IgD-negative memory B cell (primary cell): ENCODE measurements at regions not wholly inside any gene's neighbourhood (a gene's known extent, or its start where the extent isn't known, plus 50 kb on each side); places are given as distances from the start of the nearest gene placed in this dataset.

ENCODE experiments used
- H3K27ac Mint-ChIP-seq, 3 donors: one replicate each; pipeline ENCODE4 v1.8.0; 2020 to 2022; ENCODE audit warnings: mild to moderate bottlenecking in 3 of 3, mixed read lengths in 3 of 3, moderate library complexity in 1 of 3
- H3K27me3 Mint-ChIP-seq: one replicate; pipeline ENCODE4 v1.8.0; 2021; ENCODE audit warnings: mixed read lengths
- H3K36me3 Mint-ChIP-seq: one replicate; pipeline ENCODE4 v1.8.0; 2020; ENCODE audit warnings: mild to moderate bottlenecking, mixed read lengths
- H3K4me1 Mint-ChIP-seq, 3 donors: one replicate each; pipeline ENCODE4 v1.8.0; 2020 to 2022; ENCODE audit warnings: mixed read lengths in 3 of 3, mild to moderate bottlenecking in 1 of 3
- H3K4me3 Mint-ChIP-seq, 4 donors: one replicate each; pipeline ENCODE4 v1.8.0; 2020 to 2022; ENCODE audit warnings: mild to moderate bottlenecking in 4 of 4, mixed read lengths in 4 of 4, moderate library complexity in 3 of 4
- H3K9me3 Mint-ChIP-seq, 3 donors: one replicate each; pipeline ENCODE4 v1.8.0; 2020 to 2021; ENCODE audit warnings: mixed read lengths in 3 of 3, mild to moderate bottlenecking in 1 of 3

GRCh38 chr6:170157567-170158218 is 133.2 kb downstream of the DLL1 start:
- H3K4me3 Mint-ChIP-seq = no peak overlapping the region
- no peaks in the 10 kb centered on the region for H3K4me1 Mint-ChIP-seq
- no peak overlapping the region for H3K27ac Mint-ChIP-seq
- H3K36me3 Mint-ChIP-seq = no peaks in the 10 kb centered on the region
- H3K9me3 Mint-ChIP-seq = no peaks in the 10 kb centered on the region
- H3K27me3 Mint-ChIP-seq = peaks cover 3% of the 10 kb centered on the region

GRCh38 chr6:170156448-170157375 is 134.2 kb downstream of the DLL1 start:
- no peaks in the 10 kb centered on the region for H3K9me3 Mint-ChIP-seq
- H3K4me1 Mint-ChIP-seq = no peaks in the 10 kb centered on the region
- peaks cover 11% of the 10 kb centered on the region for H3K27me3 Mint-ChIP-seq
- no peak overlapping the region for H3K4me3 Mint-ChIP-seq
- H3K27ac Mint-ChIP-seq = no peak overlapping the region
- no peaks in the 10 kb centered on the region for H3K36me3 Mint-ChIP-seq

- Mint-ChIP-seq H3K27me3 (peaks cover 20% of the 10 kb centered on the region), H3K9me3 (no peaks in the 10 kb centered on the region), H3K36me3 (no peaks in the 10 kb centered on the region), H3K27ac (no peak overlapping the region), H3K4me1 (no peaks in the 10 kb centered on the region), H3K4me3 (no peak overlapping the region)
Measured at GRCh38 chr6:170155464-170156196, 135.2 kb downstream of the DLL1 start.

GRCh38 chr6:170153436-170154319 is 137.2 kb downstream of the DLL1 start:
- H3K36me3 Mint-ChIP-seq = no peaks in the 10 kb centered on the region
- H3K27me3 Mint-ChIP-seq = peaks cover 28% of the 10 kb centered on the region
- peaks cover 0 to under 1% (median 0%) of the 10 kb centered on the region in 3 donors for H3K4me1 Mint-ChIP-seq
- H3K4me3 Mint-ChIP-seq = no peak overlapping the region
- no peak overlapping the region for H3K27ac Mint-ChIP-seq
- no peaks in the 10 kb centered on the region for H3K9me3 Mint-ChIP-seq

GRCh38 chr6:170152989-170153388 is 137.9 kb downstream of the DLL1 start:
- peaks cover 34% of the 10 kb centered on the region for H3K27me3 Mint-ChIP-seq
- no peaks in the 10 kb centered on the region for H3K36me3 Mint-ChIP-seq
- H3K27ac Mint-ChIP-seq = no peak overlapping the region
- no peaks in the 10 kb centered on the region for H3K9me3 Mint-ChIP-seq
- H3K4me1 Mint-ChIP-seq = peaks cover 0 to 7% (median 5%) of the 10 kb centered on the region in 3 donors
- no peak overlapping the region for H3K4me3 Mint-ChIP-seq

GRCh38 chr6:170152124-170152926 is 138.6 kb downstream of the DLL1 start:
- no peaks in the 10 kb centered on the region for H3K36me3 Mint-ChIP-seq
- peaks cover 0 to 11% (median 7%) of the 10 kb centered on the region in 3 donors for H3K4me1 Mint-ChIP-seq
- H3K9me3 Mint-ChIP-seq = no peaks in the 10 kb centered on the region
- peaks cover 34% of the 10 kb centered on the region for H3K27me3 Mint-ChIP-seq
- no peak overlapping the region for H3K27ac Mint-ChIP-seq
- H3K4me3 Mint-ChIP-seq = no peak overlapping the region

- peaks cover 0 to 11% (median 7%) of the 10 kb centered on the region in 3 donors for H3K4me1 Mint-ChIP-seq
- no peaks in the 10 kb centered on the region for H3K36me3 Mint-ChIP-seq
- peaks cover 34% of the 10 kb centered on the region for H3K27me3 Mint-ChIP-seq
- no peak overlapping the region for H3K27ac Mint-ChIP-seq
- no peak overlapping the region for H3K4me3 Mint-ChIP-seq
- no peaks in the 10 kb centered on the region for H3K9me3 Mint-ChIP-seq
Measured at GRCh38 chr6:170151804-170152123, 139.1 kb downstream of the DLL1 start.

GRCh38 chr6:170151321-170151771 is 139.5 kb downstream of the DLL1 start:
- no peaks in the 10 kb centered on the region for H3K9me3 Mint-ChIP-seq
- no peak overlapping the region for H3K4me3 Mint-ChIP-seq
- H3K27me3 Mint-ChIP-seq = peaks cover 34% of the 10 kb centered on the region
- no peak overlapping the region for H3K27ac Mint-ChIP-seq
- H3K4me1 Mint-ChIP-seq = peaks cover 0 to 11% (median 7%) of the 10 kb centered on the region in 3 donors
- no peaks in the 10 kb centered on the region for H3K36me3 Mint-ChIP-seq

GRCh38 chr6:170150590-170150945 is 140.3 kb downstream of the DLL1 start:
- peak overlapping the region in 1 of 4 donors; percentile 49 for H3K4me3 Mint-ChIP-seq
- no peaks in the 10 kb centered on the region for H3K9me3 Mint-ChIP-seq
- peaks cover 34% of the 10 kb centered on the region for H3K27me3 Mint-ChIP-seq
- H3K4me1 Mint-ChIP-seq = peaks cover 0 to 11% (median 7%) of the 10 kb centered on the region in 3 donors
- H3K27ac Mint-ChIP-seq = no peak overlapping the region
- no peaks in the 10 kb centered on the region for H3K36me3 Mint-ChIP-seq

GRCh38 chr6:170149681-170150589 is 140.9 kb downstream of the DLL1 start:
- Mint-ChIP-seq H3K27ac (no peak overlapping the region), H3K4me1 (peaks cover 0 to 11% (median 7%) of the 10 kb centered on the region in 3 donors), H3K9me3 (peaks cover 0 to under 1% (median 0%) of the 10 kb centered on the region in 3 donors), H3K36me3 (no peaks in the 10 kb centered on the region), H3K27me3 (peaks cover 34% of the 10 kb centered on the region), H3K4me3 (no peak overlapping the region)

- Mint-ChIP-seq H3K27ac (no peak overlapping the region), H3K9me3 (peaks cover 0 to 5% (median 2%) of the 10 kb centered on the region in 3 donors), H3K4me1 (peaks cover 0 to 16% (median 7%) of the 10 kb centered on the region in 3 donors), H3K36me3 (peaks cover 2% of the 10 kb centered on the region), H3K27me3 (peaks cover 31% of the 10 kb centered on the region), H3K4me3 (no peak overlapping the region)
Measured at GRCh38 chr6:170148709-170149470, 142.0 kb downstream of the DLL1 start.
